Cardiac septum (tissue), 1 donor: ENCODE measurements at regions not wholly inside any gene's neighbourhood (a gene's known extent, or its start where the extent isn't known, plus 50 kb on each side); places are given as distances from the start of the nearest gene placed in this dataset.
"Not testable (repeated sequence)": the region's sequence is repeated elsewhere in the genome, so short reads cannot be mapped to it uniquely, and the experiment has no call there.

Experiments used
- DNase-seq: peaks from one replicate; pipeline ENCODE4 v3.0.0-alpha.2; 2020; ENCODE audit warnings: low spot score
- intact Hi-C: fragments of 100-400 bp; cut with DNase I; formaldehyde crosslinking; loops from one replicate; pipeline ENCODE4 v1.14.0; 2022
- donor health status: DM: no; HTN: no; CAD: no.

DNA sequence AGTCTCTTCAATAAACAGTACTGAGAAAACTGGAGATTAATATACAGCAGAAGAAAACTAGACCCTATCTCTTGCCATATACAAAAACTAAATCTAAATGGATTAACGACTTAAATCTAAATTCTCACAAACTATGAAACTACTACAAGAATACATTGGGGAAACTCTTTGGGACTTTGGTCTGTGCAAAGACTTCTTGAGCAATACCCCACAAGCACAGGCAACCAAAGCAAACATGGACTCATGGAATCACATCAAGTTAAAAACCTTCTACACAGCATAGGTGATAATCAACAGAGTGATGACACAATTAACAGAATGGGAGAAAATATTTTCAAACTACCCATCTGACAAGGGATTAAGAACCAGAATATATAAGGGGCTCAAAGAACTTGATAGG lies 848.2 kb upstream of the NRXN1 start:
- intact Hi-C loops, result no loop called here

DNA sequence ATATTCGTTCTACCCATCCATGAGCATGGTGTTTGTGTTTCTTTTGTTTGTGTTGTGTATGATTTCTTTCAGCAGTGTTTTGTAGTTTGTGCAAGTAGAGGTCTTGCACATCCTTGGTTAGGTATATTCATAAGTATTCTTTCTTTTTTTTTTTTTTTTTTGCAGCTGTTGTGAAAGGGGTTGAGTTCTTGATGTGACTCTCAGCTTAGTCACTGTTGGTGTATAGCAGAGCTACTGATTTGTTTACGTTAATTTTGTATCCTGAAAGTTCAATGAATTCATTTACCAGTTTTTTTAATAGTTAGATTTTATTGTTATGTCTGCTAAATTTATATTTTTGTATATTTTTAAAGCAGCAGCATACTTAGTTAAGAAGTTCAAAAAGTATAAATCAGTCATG lies 834.4 kb upstream of the NRXN1 start:
- DNase-seq, result no peak
- intact Hi-C loops, result no loop called here

More for the DNA sequence above, 848.2 kb upstream of the NRXN1 start:
- no peak for DNase-seq

DNA sequence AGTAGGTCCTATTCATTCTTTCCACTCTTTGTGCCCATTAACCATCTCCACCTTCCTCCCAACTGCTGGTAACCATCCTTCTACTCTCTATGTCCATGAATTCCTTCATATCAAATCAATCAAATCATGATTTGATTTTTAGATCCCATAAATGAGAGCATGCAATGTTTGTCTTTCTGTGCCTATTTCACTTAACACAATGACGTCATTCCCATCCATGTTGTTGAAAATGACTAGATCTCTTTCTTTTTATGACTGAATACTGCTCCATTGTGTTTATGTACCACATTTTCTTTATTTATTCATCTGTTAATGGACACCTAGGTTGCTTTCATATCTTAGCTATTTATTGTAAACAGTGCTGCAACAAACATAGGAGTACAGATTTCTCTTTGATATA lies 827.3 kb upstream of the NRXN1 start:
- no peak for DNase-seq
- intact Hi-C loops, result no loop called here

DNA sequence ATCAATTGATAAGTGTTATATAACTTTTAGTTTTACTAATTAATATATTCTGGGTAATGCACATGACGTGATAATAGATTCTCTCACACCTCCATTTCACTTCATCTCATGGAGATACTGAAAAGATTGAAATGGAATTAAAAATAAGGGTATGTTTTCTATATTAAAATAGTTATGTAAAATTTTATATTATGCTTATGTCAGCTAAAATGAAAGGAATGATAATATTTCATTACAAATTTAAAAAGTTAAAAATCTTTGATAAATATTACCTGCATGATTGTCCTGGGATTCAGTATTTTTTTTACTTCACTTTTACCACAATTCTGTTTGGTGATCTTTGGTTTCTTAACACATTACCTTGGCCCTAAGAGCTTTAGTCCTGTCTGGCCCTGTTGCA lies 823.8 kb upstream of the NRXN1 start:
- intact Hi-C loops, result no loop called here
- no peak for DNase-seq

DNA sequence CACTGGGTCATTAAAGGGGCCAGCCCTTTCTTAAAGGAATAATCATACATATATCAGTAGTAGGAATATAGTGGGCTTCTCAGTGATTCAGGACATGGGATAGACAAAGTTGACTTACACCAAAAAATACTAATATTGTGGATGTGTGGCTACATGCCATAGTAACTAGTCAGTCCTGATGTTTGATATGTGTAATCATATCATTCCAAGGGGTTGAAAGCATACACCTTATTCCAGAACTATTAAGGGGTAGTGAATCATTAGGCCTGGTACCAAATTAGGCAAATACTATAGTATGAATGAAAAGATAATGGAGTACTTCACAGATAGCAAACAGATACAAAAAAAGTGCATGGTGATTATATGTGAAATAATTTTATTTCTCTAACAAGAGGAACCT lies 814.9 kb upstream of the NRXN1 start:
- no peak for DNase-seq
- intact Hi-C loops, result no loop called here

DNA sequence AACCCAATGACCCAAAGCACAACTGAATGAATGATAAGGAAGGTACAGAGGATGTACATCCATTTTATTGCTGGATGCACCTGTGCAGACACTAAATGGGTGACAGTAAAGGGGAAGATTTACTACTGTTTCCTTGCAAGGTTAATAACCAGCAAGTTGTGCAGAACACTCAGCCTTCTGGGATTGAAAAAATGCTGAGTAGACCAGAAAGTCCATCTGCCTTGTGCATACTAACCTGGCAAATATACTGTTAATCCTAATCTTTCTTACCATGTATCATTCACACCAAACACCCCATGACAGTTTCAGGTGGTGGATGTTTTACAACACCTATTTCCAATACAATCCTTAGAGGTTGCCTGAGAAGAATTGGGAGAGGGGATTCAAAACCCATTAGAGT lies 814.1 kb upstream of the NRXN1 start:
- no peak for DNase-seq
- intact Hi-C loops, result no loop called here

DNA sequence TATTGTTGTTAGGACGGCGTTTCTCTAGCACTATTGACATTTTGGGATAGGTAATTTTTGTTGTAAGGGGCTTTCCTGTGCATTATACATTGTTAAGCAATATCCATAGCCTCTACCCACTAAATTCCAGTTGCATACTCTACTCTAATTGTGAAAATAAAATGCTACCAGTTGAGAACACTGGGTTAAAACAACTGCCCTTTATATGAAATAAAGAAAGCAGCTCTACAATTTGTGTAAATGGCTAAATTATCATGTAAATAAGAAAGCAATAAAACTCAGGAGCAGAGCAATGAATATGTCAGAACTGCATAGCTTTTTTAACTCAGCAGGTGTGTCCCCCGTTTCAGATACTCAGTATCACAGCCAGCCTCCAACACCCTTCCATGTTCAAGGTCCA lies 812.7 kb upstream of the NRXN1 start:
- intact Hi-C loops, result no loop called here

DNA sequence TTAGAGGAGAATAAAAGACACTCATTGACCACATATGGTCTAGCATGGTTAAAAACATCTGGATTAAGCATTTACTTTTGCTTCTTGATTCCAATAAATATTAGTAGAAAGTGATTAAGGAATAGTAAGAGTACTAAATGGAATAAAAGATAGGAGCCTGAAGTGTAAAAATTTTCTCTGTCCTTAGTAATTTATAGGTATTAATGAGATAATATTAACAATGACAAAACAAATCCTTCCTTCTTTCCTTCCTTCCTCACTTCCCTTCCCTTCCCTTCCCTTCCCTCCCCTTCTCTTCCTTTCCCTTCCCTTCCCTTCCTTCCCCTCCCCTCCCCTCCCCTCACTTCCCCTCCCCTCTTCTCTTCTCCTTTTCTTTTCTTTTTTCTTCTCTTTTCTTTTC lies 797.5 kb upstream of the NRXN1 start:
- intact Hi-C loops, result no loop called here
- DNase-seq, result no peak

More for the DNA sequence above, 812.7 kb upstream of the NRXN1 start:
- no peak for DNase-seq

DNA sequence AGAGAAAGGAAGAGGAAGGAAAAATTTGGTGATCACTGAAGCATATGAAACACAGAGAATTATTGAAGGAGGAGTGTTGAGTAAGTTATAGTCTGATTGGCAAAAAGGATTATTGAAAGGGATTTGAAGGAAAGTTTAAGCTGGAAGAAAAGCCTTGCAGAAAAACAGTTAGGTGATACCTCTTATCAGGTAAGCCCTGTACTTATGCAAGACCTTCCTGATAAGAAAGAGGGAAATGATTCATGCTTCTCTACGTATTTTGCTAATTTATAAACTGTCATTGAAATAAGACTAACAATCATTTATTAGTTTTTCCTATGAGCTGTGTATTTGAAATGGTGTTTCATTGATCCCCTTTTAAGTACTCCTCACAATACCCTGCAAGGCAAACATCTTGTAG lies 793.9 kb upstream of the NRXN1 start:
- no peak for DNase-seq
- intact Hi-C loops, result no loop called here

DNA sequence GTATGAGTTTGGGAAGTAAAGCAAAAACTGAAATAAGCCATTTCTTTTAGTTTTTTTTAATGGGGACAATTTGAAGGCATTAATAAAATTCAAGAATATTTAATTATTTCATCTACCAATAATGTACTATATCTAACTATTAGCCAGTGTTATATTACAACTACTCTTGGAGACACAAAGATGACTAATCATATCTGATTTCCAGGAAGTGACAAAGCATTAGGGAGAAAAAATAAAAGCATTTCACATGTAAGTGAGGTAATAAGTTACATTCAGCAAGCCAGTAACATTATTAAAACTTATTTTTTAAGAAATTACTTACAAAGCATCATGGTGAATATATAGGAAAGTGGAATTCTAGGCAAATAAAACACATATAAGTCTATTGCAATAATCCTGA lies 781.3 kb upstream of the NRXN1 start:
- DNase-seq, result no peak
- intact Hi-C loops, result no loop called here

DNA sequence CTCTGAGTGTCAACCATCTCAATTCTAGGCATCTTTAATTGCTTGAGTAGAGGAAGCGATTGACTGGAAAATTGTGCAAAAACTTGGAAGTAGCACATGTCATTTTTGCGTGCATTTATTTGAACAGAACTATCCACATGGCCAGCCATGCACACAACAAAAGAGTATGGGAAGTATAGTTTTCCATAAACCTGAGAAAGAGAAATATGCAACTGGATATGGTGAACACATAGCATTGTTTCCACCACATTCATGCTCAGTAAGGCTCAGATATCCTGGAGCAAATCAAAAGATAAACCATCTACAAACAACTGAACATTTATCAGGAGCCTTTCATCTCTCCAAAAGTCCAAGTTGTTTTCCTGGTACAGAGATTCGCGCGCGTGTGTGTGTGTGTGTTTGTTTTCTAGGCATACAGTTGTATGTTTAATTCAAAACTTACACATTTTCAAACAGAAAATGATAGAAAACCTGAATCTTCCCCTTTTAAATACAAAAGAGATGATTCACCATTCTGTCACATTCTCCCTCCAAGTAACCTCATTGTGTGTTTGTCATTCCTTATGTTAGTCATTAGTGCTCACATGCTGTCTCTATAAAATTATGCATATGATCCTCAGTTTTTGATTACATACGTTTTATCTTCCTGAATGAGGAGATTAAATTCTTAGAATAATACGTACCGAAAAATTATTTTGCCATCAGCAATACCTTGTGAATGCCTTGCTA lies 780.4 kb upstream of the NRXN1 start:
- no peak for DNase-seq
- intact Hi-C loops, result no loop called here

DNA sequence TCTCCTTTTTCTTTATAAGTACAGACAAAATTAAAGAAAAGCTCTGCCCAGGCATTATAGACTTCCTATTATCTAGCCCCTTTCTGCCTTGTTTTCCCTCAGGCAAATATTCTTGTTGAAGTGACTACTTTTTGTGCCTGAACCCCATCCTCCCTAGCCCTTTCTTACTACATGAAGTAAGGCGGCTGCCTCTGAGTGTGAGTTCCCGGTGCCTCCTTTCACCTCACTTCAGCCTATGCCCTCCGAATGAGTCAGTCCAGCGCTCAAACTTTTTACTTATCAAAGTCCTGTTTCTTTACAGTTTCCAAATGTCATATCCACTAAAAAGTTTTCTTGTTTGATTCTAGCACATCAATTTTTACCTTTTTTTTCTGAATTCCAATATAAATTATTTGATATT lies 778.3 kb upstream of the NRXN1 start:
- no peak for DNase-seq
- intact Hi-C loops, result no loop called here

DNA sequence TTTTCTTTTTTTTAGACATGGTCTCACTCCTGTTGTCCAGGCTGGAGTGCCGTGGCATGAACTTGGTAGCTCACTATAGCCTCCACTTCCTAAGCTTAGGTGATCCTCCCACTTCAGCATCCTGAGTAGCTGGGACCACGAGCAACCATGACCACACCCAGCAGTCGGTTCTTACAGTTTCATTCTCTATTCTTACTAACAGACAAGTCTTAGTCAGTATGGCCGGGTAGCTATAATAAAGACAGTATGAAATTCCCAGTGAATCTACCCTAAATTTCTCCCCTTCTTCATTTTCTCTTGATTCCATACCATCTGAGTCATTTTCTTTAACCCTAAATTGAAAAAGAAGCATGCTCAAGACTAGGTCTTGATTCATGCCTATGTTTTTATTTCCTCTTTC lies 775.3 kb upstream of the NRXN1 start:
- DNase-seq, result no peak
- intact Hi-C loops, result no loop called here

DNA sequence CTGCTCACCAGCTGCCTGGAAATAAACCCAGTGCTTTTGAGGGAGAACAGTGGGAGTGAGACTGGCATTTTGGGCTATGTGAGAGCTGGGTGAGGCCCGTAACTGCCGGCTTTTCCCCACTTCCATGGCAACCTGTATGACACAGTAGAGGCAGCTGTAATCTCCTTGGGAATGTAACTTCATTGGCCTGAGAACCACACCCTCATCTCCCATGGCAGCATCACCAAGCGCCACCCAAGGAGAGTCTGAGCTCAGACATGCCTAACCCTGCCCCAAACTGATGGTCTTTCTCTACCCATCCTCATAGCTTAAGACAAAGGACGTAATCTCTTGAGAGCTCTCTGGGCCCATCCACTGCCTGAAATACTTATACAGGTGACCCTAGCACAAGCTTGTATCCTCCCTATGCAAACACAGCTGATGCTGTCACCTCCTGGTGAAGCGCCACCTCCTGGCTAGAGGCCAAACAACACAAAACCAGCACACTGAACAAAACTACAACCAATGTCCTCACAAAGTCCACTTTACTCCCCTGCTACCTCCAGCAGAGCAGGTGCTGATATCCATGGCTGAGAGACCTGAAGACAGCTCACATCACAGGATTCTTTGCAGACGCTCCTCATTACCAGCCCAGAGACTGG lies 763.4 kb upstream of the NRXN1 start:
- DNase-seq, result no peak
- intact Hi-C loops, result no loop called here

DNA sequence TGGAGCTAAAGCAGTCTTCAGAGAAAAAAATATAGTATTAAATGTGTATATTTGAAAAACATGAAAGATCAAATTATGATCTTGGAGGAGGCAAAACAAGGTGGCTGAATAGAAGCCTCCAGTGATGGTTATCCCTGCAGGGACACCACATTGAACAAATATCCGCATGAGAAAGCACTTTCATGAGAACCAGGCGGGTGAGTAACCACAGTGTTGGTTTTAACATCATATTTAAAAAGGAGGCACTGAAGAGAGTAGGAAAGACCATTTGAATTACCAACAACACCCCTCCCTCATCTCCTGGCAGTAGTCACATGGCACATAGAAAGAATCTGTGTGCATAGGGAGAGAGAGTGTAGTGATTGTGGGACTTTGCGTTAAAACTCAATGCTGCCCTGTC lies 759.6 kb upstream of the NRXN1 start:
- no peak for DNase-seq
- intact Hi-C loops, result no loop called here

DNA sequence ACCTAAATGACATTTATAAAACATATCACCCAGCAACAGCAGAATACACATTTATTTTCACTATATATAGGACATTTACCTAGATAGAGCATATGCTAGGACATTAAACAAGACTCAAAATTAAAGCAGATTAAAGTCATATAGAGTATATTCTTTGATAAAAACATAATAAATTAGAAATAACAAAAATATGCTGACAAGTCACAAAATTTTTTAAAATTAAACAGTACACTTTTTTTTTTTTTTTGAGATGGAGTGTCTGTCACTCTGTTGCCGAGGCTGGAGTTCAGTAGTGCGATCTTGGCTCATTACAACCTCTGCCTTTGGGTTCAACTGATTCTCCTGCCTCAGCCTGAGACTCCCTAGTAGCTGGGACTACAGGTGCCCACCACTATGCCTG lies 758.9 kb upstream of the NRXN1 start:
- no peak for DNase-seq
- intact Hi-C loops, result no loop called here

DNA sequence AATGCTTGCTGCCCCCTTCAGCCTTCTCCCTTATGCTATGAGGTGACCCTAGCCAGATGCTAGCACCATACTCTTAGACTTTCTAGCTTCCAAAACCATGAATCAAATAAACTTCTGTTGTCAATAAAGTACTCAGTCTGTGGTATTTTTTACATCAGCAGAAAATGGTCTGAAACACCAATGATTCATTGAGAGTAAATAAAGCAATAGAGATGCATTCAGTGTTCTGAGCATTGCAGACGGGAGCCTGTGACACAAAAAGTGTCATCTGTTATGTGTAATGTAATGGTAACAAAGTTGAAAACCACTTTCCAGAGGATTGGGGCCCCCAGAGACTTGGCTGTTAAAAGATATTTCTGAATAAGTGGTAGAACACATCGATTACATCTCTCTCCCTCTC lies 758.0 kb upstream of the NRXN1 start:
- DNase-seq, result no peak
- intact Hi-C loops, result no loop called here

DNA sequence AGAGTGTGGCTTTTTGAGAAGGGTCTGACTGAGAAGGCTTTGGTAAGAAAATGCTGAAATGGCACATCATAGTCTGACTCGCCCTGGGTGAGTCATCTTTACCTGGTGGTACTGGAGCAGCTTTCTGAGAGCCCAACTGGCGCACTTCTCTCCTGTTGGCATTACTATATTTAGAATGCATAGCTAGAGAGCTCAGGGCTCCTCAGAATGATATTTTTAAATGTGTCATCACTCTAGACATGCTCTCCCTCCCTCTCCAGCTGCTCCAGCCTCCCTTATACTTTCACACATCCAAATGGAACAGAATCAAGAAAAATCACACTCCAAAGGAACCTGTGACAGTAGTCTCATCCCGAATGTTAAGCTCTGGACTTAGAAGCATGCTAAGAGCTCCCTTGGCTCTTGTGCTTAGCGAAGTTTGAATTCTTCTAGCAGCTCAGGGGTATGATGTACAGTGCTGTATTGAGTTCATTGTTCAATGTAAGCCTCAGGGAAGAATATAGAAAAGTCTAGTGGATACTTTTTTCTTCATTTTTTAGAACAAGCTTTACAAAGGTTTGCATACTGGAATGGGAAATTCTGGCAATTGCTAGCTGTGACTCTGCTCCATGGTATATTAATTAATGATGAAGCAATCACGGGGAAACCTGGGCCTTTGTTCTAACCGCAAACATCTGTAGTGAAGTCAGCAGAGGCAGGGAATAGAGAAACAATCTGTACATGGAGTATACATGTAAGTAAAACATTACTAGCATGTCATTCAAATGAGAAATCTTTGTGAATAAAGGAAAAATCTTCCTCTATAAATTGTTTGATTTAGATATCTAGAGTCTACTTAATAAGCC lies 751.2 kb upstream of the NRXN1 start:
- DNase-seq, result no peak
- intact Hi-C loops, result no loop called here

DNA sequence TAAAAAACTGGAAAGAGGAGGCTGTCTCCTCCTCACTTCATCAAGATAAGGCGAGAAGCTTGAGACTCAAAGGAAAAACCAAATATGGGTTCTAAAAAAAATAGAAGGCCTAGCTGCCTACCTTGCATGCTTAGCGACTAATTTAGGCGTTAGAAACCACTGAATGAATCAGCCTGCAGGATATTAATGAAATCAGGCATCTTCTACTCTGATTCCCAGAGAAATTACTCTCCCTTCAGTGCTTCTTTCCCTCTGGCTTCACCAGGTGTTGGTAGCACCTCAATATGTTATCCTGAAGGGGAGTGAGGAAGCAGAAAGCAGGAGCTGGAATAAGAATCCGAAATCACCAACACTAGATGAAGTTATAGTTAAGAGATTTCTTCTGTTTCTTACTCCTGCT lies 749.8 kb upstream of the NRXN1 start:
- DNase-seq, result no peak
- intact Hi-C loops, result no loop called here

DNA sequence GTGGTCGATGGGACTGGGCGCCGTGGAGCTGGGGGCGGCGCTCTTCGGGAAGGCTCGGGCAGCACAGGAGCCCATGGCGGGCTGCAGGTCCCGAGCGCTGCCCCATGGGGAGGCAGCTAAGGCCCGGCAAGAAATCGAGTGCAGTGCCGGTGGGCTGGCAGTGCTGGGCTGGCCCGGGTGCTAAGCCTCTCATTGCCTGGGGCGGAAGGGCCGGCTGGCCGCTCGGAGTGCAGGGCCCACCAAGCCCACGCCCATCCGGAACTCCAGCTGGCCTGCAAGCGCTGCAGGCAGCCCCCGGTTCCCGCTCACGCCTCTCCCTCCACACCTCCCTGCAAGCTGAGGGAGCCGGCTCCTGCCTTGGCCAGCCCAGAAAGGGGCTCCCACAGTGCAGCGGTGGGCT lies 748.4 kb upstream of the NRXN1 start:
- intact Hi-C loops, result no loop called here
- DNase-seq, result no peak

DNA sequence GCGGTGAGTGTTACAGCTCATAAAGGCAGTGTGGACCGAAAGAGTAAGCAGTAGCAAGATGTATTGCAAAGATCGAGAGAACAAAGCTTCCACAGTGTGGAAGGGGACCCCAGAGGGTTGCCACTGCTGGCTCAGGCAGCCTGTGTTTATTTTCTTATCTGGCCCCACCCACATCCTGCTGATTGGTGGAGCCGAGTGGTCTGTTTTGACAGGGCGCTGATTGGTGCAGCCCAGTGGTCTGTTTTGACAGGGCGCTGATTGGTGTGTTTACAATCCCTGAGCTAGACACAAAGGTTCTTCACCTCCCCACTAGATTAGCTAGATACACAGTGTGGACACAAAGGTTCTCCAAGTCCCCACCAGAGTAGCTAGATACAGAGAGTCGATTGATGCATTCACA lies 747.8 kb upstream of the NRXN1 start:
- DNase-seq, result not testable (repeated sequence)

More for the DNA sequence above, 747.8 kb upstream of the NRXN1 start:
- intact Hi-C loops, result not testable (repeated sequence)
